MCF 10A (cell line): ENCODE measurements at regions not wholly inside any gene's neighbourhood (a gene's known extent, or its start where the extent isn't known, plus 50 kb on each side); places are given as distances from the start of the nearest gene placed in this dataset.

Experiments used
- BruUV-seq: library from RNA; stranded (reverse); fragments of 400-500 nt; replicated peaks from 2 replicates; lab custom pipeline; 2021; lab: Mats Ljungman, UMichigan
- CTCF ChIA-PET: fragments of 300-600 bp; sonication (Branson Sonifier 250); formaldehyde crosslinking; extraction: SDS; loops from one replicate; lab custom pipeline; 2021; ENCODE audit warnings: antibody characterized with exemption, inconsistent platforms; lab: Yijun Ruan, JAX
- POLR2A ChIA-PET: fragments of 300-600, 350-650 bp; sonication (Branson Sonifier 250); formaldehyde crosslinking; extraction: SDS; loops from one replicate; lab custom pipeline; 2020; ENCODE audit warnings: antibody characterized with exemption, inconsistent platforms; lab: Yijun Ruan, JAX
- DNase-seq: peaks from one replicate; pipeline ENCODE4 v3.0.0-alpha.2; 2018; ENCODE audit not compliant: unreplicated experiment
- H3K27ac Mint-ChIP-seq: one replicate; pipeline ENCODE4 v1.8.0; 2022; ENCODE audit warnings: mild to moderate bottlenecking, low read depth, mixed read lengths; ENCODE audit not compliant: unreplicated experiment
- H3K27me3 Mint-ChIP-seq: one replicate; pipeline ENCODE4 v1.8.0; 2022; ENCODE audit warnings: mixed read lengths; ENCODE audit not compliant: insufficient read depth, unreplicated experiment
- H3K36me3 Mint-ChIP-seq: one replicate; pipeline ENCODE4 v1.8.0; 2022; ENCODE audit warnings: mild to moderate bottlenecking, moderate library complexity, mixed read lengths; ENCODE audit not compliant: insufficient read depth, unreplicated experiment
- H3K4me1 Mint-ChIP-seq: one replicate; pipeline ENCODE4 v1.8.0; 2022; ENCODE audit warnings: mixed read lengths; ENCODE audit not compliant: insufficient read depth, unreplicated experiment
- H3K4me3 Mint-ChIP-seq: one replicate; pipeline ENCODE4 v1.8.0; 2022; ENCODE audit warnings: mild to moderate bottlenecking, moderate library complexity, mixed read lengths; ENCODE audit not compliant: unreplicated experiment
- H3K9me3 Mint-ChIP-seq: one replicate; pipeline ENCODE4 v1.8.0; 2022; ENCODE audit warnings: mixed read lengths; ENCODE audit not compliant: unreplicated experiment
- CTCF ChIP-seq: fragments of 200-600 bp; IDR thresholded peaks from one replicate; pipeline ENCODE4 v1.8.0; 2022; ENCODE audit warnings: antibody characterized with exemption, mild to moderate bottlenecking; ENCODE audit not compliant: unreplicated experiment
- intact Hi-C: fragments of 100-400 bp; cut with micrococcal nuclease; formaldehyde crosslinking; loops from 2 replicates; pipeline ENCODE4 v1.14.1; 2022

GRCh38 chr3:11932636-11933035 lies 71.6 kb upstream of the SYN2 start:
- CTCF ChIA-PET: no interaction called here
- H3K27me3 Mint-ChIP-seq: peaks cover 23% of the 10 kb centered on the region
- BruUV-seq: no TSS peak

GRCh38 chr3:11933529-11933928 lies 70.7 kb upstream of the SYN2 start:
- ChIA-PET CTCF (interaction anchor here (0.7 kb wide), 1 partner anchor 1103 kb away, joined by 3 read pairs; no protein-coding TSS in a partner anchor), POLR2A (no interaction called here)
- Mint-ChIP-seq H3K36me3 (no peaks in the 10 kb centered on the region), H3K4me3 (no peak overlapping the region), H3K9me3 (no peaks in the 10 kb centered on the region), H3K27me3 (peaks cover 32% of the 10 kb centered on the region), H3K4me1 (no peaks in the 10 kb centered on the region), H3K27ac (no peak overlapping the region)
- no TSS peak for BruUV-seq
- intact Hi-C loops: no loop called here
- no peak for TF ChIP-seq CTCF
- DNase-seq: no peak

More at GRCh38 chr3:11932636-11933035, 71.6 kb upstream of the SYN2 start:
- POLR2A ChIA-PET: no interaction called here
- Mint-ChIP-seq H3K4me1 (no peaks in the 10 kb centered on the region), H3K9me3 (no peaks in the 10 kb centered on the region), H3K4me3 (no peak overlapping the region), H3K27ac (no peak overlapping the region), H3K36me3 (no peaks in the 10 kb centered on the region)
- no peak for DNase-seq
- intact Hi-C loops: no loop called here
- no peak for TF ChIP-seq CTCF

- peak; percentile 50 for TF ChIP-seq CTCF
- intact Hi-C loops: loop anchor here (1.0 to 5.0 kb wide), 2 partner anchors 102 to 193 kb away; no protein-coding TSS in a partner anchor
- DNase-seq: peak; percentile 60
- Mint-ChIP-seq H3K9me3 (no peaks in the 10 kb centered on the region), H3K4me1 (no peaks in the 10 kb centered on the region), H3K27me3 (peaks cover 17% of the 10 kb centered on the region), H3K4me3 (no peak overlapping the region), H3K36me3 (no peaks in the 10 kb centered on the region), H3K27ac (no peak overlapping the region)
- ChIA-PET POLR2A (interaction anchor here (0.7 kb wide), 1 partner anchor 9 kb away, joined by 3 read pairs; no protein-coding TSS in a partner anchor), CTCF (interaction anchor here (0.6 to 2.9 kb wide), 7 partner anchors 10 to 1207 kb away, joined by 3 to 13 read pairs (median 4); no protein-coding TSS in a partner anchor)
- no TSS peak for BruUV-seq
Measured at GRCh38 chr3:11944052-11944673, 60.0 kb upstream of the SYN2 start.

GRCh38 chr3:11948331-11948730 lies 55.9 kb upstream of the SYN2 start:
- Mint-ChIP-seq H3K36me3 (no peaks in the 10 kb centered on the region), H3K4me1 (no peaks in the 10 kb centered on the region), H3K4me3 (no peak overlapping the region), H3K27me3 (peaks cover 35% of the 10 kb centered on the region), H3K9me3 (no peaks in the 10 kb centered on the region), H3K27ac (no peak overlapping the region)
- DNase-seq: no peak
- ChIA-PET CTCF (interaction anchor here (0.6 kb wide), 1 partner anchor 599 kb away, joined by 3 read pairs; no protein-coding TSS in a partner anchor), POLR2A (no interaction called here)
- no TSS peak for BruUV-seq
- intact Hi-C loops: no loop called here
- no peak for TF ChIP-seq CTCF
